ENCODE measurements at regions not wholly inside any gene's neighbourhood (a gene's known extent, or its start where the extent isn't known, plus 50 kb on each side); places are given as distances from the start of the nearest gene placed in this dataset.

GRCh38 chr2:81328968-81329367, 1024.4 kb upstream of the LRRTM1 start:
- no peak for TF ChIP-seq MAX (IDR thresholded peaks at IDR 0.05)
- TF ChIP-seq CEBPB (IDR thresholded peaks at IDR 0.05) = no peak
- no peak for TF ChIP-seq ZBTB7A (IDR thresholded peaks at IDR 0.05; ENCODE audit: low read depth)
- no peak for TF ChIP-seq USF1 (IDR thresholded peaks at IDR 0.05)
- TF ChIP-seq TEAD4 (IDR thresholded peaks at IDR 0.05) = no peak
- TF ChIP-seq FOXM1 (IDR thresholded peaks at IDR 0.05; ENCODE audit: borderline replicate concordance, low read depth) = no peak
- no peak for TF ChIP-seq RAD21 (IDR thresholded peaks at IDR 0.05; ENCODE audit: low read depth)
- no peak for TF ChIP-seq NFIC (IDR thresholded peaks at IDR 0.05)
- TF ChIP-seq REST (IDR thresholded peaks at IDR 0.05; ENCODE audit: low read depth) = no peak

GRCh38 chr2:81327911-81328310, 1023.4 kb upstream of the LRRTM1 start:
- TF ChIP-seq RAD21 (IDR thresholded peaks at IDR 0.05; ENCODE audit: low read depth) (no peak), EP300 (IDR thresholded peaks at IDR 0.05; ENCODE audit: borderline replicate concordance) (no peak), USF1 (IDR thresholded peaks at IDR 0.05) (no peak), CEBPB (IDR thresholded peaks at IDR 0.05) (no peak), TAF1 (IDR thresholded peaks at IDR 0.05; ENCODE audit: low read depth) (no peak), YY1 (IDR thresholded peaks at IDR 0.05; ENCODE audit: low read depth) (no peak), CREB1 (IDR thresholded peaks at IDR 0.05; ENCODE audit: low read depth) (no peak), FOXM1 (IDR thresholded peaks at IDR 0.05; ENCODE audit: borderline replicate concordance, low read depth) (no peak), TEAD4 (IDR thresholded peaks at IDR 0.05) (no peak)

GRCh38 chr2:81324046-81324445, 1019.5 kb upstream of the LRRTM1 start:
- TF ChIP-seq RAD21 (IDR thresholded peaks at IDR 0.05; ENCODE audit: low read depth) (peak; percentile 42), EGR1 (IDR thresholded peaks at IDR 0.05) (no peak), FOXM1 (IDR thresholded peaks at IDR 0.05; ENCODE audit: borderline replicate concordance, low read depth) (no peak), TEAD4 (IDR thresholded peaks at IDR 0.05) (no peak), EP300 (IDR thresholded peaks at IDR 0.05; ENCODE audit: borderline replicate concordance) (no peak), CEBPB (IDR thresholded peaks at IDR 0.05) (no peak), MAX (IDR thresholded peaks at IDR 0.05) (no peak)

GRCh38 chr2:81304154-81304830, 999.7 kb upstream of the LRRTM1 start:
- TF ChIP-seq EGR1 (IDR thresholded peaks at IDR 0.05) (no peak), REST (IDR thresholded peaks at IDR 0.05; ENCODE audit: low read depth) (no peak), CEBPB (IDR thresholded peaks at IDR 0.05) (no peak)

- TF ChIP-seq EGR1 (IDR thresholded peaks at IDR 0.05) (no peak), NFIC (IDR thresholded peaks at IDR 0.05) (no peak), YY1 (IDR thresholded peaks at IDR 0.05; ENCODE audit: low read depth) (no peak), MAX (IDR thresholded peaks at IDR 0.05) (no peak), CEBPB (IDR thresholded peaks at IDR 0.05) (no peak), REST (IDR thresholded peaks at IDR 0.05; ENCODE audit: low read depth) (no peak), TEAD4 (IDR thresholded peaks at IDR 0.05) (no peak), FOXM1 (IDR thresholded peaks at IDR 0.05; ENCODE audit: borderline replicate concordance, low read depth) (no peak), RAD21 (IDR thresholded peaks at IDR 0.05; ENCODE audit: low read depth) (no peak), CREB1 (IDR thresholded peaks at IDR 0.05; ENCODE audit: low read depth) (no peak), TCF12 (IDR thresholded peaks at IDR 0.05; ENCODE audit: low read depth) (no peak), EP300 (IDR thresholded peaks at IDR 0.05; ENCODE audit: borderline replicate concordance) (no peak), TAF1 (IDR thresholded peaks at IDR 0.05; ENCODE audit: low read depth) (no peak), USF1 (IDR thresholded peaks at IDR 0.05) (no peak), ZBTB7A (IDR thresholded peaks at IDR 0.05; ENCODE audit: low read depth) (no peak)
Measured at GRCh38 chr2:81303321-81303720, 998.8 kb upstream of the LRRTM1 start.
